Ammon's horn (tissue), 1 donor: ENCODE measurements at regions not wholly inside any gene's neighbourhood (a gene's known extent, or its start where the extent isn't known, plus 50 kb on each side); places are given as distances from the start of the nearest gene placed in this dataset.
"Not testable (repeated sequence)": the region's sequence is repeated elsewhere in the genome, so short reads cannot be mapped to it uniquely, and the experiment has no call there.

Source experiments
- DNase-seq: peaks from one replicate; pipeline ENCODE4 v3.0.0-alpha.2; 2016; ENCODE audit warnings: low spot score

DNA sequence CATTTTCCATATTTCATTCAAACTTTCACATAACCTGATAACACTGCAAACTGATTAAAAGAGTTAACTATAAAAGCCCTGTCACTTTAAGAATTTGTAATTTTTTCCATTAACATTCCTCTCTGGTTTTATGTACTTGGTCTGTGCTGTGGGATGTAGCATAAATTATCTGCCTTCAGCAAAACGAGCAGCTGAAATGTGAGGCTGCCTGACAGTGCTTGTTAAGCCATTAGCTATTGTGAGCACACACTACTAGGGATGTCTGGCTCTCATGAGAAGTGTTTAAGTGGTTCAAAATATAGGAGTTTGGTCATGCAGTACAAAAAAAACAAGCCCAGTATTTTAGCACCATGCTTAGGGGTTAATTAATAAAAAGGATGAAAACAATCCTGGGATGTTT lies 63.0 kb downstream of the HOXA1 start:
- DNase-seq = peak; percentile 23

DNA sequence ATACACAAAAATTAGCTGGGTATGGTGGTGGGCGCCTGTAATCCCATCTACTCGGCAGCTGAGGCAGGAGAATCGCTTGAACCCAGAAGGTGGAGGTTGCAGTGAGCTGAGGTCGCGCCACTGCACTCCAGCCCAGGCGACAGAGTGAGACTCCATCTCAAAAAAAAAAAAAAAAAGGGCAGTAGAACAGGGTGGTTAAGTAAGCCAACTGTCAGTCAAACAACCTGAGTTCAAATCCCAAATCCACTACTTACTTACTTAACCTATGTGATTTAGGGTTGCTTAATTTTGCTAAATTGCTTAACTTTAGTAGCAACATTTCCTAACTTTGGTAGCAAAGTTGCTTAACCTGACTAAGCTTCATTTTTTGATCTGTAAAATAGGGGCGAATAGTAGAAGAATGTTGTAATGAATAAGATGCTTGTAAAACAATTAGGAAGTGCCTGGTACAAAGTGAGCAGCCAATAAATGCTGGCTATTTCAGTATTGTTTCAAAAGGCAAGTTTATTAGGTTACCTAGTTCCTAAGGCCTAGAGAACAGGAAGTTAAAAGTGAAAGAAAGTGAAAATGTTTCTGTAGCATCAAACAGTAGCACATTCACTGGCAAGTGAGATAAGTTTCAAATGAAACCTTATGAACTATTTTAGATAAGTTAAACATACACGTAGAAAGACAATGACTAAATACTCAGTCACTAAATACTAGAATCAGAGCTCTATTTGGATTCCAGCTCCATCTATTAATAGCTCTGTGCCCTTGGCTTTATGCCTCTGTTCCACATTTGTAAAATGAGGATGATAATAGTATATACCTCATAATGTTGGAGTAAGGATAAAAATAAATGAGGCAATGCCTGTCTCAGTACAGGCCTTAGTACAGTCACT lies 64.3 kb downstream of the HOXA1 start:
- DNase-seq = no peak

DNA sequence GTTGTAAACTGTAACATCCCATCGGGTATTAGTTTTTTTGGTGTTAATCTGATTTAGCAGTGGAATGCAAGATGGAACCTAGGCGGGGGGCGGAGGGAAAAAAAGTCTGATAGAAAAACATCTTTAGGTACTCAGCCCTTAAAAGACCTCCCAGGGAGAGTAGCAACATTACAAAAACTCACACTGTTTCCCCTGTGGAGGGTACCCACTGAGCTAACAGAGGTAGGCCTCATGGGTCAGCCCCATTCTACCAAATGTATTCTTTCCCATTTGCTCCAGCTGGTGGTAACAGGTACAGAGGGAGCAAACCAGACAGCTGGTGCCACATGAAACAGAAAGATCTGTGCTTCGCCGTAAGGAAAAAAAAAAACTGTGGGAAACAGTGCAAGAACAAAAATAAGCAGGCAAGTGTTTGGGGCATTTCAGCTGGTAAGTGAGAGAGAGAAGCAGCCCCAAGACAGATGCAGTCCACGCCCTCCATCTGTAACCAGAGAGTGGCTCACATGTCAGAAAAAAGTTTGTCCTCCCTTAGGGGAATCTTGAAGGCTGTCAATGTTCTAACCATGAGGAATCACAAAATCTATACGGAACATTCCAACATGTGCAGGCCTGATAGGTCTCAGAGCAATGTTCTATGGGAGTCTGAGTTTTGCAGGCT lies 65.3 kb downstream of the HOXA1 start:
- no peak for DNase-seq

DNA sequence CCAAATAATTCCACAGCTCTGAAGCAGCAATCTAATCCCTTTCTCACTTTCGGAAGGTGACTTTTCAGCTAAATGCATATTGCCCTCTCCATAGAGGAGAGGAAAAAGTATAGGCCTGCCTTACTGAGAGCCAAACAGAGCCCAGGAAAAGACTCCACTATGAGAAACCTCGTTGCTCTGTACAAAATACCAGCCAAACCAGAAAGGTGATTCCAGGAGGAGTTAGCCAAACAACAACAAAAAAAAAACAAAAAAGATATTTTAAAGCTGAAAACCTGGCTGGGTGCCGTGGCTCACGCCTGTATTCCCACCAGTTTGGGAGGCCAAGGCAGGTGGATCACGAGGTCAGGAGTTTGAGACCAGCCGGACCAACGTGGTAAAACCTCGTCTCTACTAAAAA lies 70.5 kb downstream of the HOXA1 start:
- DNase-seq = no peak

DNA sequence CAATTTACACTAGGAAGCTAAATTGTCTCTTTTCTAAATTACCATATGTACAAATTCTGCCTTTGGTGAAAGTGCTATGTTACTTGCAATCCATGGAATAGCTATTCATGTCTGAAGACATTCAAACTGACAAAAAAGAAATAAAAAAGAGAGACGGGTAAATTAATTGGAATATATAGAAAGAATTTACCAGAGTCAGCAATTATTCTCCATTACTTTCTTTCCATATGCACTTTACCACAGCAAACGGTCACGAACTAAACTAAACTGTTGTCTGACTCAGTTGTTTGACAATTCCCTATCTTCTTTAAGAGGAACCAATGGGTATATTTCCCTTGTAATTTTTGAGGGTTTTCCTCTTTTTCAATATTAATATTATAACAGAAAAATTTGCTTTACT lies 85.7 kb downstream of the HOXA1 start:
- no peak for DNase-seq

GRCh38 chr7:27000496-27000895 lies 95.3 kb downstream of the HOXA1 start:
- no peak for DNase-seq

GRCh38 chr7:26998284-26998683 lies 97.5 kb downstream of the HOXA1 start:
- DNase-seq = not testable (repeated sequence)

- DNase-seq = no peak
Observed at GRCh38 chr7:26995666-26996065, 100.1 kb downstream of the HOXA1 start.

DNA sequence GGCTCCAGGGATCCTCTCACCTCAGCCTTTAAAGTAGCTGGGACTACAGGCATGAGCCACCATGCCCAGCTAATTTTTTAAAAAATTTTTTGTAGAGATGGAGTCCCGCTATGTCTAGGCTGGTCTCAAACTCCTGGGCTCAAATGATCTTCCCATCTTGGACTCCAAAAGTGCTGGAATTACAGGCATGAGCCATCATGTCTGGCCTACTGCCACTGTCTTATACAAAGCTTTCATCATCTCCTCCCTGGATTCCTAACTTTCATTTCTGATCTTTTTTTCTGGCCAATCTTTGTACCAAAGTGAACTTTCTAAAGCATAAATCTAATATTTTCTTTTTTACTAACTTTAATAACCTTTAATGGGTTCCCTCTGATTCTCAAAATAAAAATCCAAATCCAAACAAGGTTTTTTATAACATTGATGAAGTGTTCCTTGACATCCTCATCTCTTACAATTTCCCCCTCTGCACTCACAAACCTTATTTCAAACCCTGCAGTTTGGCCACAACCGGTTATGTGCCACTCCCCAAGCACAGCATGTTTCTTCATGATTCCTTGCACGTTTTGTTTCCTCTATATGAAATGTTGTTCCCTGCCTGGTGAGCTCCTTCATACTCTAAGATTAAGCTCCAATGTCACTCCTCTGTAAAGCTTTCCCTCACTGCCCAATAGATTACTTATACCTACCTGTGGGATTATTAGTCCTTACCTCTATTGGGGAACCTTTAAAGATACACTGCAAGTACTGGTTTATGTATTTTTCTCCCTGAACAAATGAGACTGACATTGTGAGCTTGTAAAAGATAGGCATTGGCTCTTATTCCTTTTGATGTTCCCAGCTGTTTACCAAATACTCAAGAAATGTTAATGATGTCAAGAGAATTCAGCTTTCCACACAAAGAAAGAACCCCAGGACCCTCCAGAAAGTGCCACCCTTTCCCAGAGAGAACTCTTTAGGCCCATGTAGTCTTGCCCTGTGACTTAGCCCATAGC lies 101.7 kb downstream of the HOXA1 start:
- no peak for DNase-seq

DNA sequence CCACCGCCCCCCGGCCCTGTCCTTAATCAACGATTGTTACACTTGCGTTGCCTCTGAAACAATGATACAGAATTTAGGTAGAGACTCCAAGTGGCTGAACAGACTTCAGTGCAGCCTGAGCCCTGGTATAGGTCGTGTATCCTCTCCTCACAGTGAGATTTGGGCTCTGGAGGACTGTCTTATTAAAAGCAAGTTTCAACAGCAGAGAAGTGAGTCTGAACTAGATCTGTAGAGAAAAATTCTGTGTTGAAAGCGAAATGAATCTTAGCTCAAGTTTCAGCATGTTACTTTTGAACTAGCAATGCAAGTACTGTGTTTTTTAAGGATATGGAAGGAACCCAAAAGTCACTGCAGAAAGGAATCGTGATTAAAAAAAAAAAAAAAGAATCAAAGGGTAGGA lies 103.1 kb downstream of the HOXA1 start:
- no peak for DNase-seq

DNA sequence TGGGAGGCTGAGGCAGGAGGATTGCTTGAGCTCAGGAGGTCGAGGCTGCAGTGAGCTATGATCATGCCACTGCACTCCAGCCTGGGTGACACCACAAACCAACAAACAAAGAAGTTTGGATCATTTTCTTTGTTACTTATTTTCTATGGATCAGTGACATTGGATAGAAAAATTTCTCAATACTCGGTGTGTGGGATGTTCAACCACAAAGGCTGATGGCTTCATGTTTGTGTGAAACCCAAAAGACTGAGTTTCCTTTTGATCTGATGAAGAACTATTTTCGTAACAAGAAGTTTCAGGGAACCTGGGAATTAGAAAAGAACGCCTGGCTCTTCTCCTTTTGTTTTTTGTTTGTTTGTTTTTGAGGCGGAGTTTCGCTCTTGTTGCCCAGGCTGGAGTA lies 104.0 kb downstream of the HOXA1 start:
- DNase-seq = no peak

- no peak for DNase-seq
Observed at GRCh38 chr7:26989897-26990670, 105.7 kb downstream of the HOXA1 start.

GRCh38 chr7:26988836-26989374 lies 106.9 kb downstream of the HOXA1 start:
- DNase-seq = no peak

DNA sequence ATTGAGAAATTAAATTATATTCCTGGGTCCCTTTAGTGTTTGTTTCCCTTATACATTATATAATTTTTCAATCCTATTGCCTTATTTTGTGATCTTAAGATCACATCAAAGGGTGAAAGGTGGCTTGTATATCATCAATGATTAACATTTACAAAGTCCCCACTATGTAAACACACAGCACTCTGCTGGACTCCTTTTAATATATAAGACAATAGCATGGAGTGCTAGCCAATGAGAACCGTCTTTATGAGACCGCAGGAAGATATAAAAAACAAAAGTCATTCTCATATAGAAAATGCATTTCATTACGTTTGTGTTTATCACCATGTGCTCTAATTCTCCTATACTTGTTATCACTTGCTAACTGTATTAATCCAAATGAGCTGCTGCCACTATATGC lies 108.5 kb downstream of the HOXA1 start:
- DNase-seq = no peak

DNA sequence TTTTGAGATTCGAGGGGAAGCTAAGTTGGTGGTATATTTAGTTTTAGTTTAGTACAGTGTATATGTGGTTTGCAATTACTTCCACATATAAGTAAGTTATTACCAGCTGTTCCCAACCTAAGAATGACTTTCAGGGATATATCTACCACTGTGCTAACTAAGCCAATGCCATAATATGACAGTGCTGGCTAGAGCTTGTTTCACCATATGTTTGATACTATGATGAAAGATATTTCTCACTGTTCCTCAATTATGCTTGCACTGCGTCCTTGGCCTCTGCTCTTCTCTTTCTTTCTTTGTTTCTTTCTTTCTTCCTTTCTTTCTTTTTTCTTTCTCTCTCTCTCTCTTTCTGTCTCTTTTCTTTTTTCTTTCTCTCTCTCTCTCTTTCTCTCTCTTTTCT lies 113.8 kb upstream of the SKAP2 start:
- DNase-seq = peak; percentile 3

DNA sequence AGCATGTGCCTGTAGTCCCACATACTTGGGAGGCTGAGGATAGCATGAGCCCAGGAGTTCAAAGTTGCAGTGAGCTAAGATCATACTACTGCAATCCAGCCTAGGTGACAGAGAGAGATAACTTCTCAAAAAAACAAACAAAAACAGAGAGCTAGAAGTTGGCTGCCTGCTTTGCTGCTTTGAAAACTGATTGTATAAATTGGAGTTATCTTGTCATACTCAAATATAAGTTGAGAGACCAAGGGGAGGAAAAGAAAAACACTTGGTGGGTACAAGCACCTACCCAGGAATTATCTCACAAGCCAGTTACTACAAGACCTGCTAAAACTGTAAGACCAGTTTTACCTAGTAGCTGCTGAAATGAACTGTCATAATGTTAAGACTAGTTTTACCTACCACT lies 112.5 kb upstream of the SKAP2 start:
- no peak for DNase-seq

DNA sequence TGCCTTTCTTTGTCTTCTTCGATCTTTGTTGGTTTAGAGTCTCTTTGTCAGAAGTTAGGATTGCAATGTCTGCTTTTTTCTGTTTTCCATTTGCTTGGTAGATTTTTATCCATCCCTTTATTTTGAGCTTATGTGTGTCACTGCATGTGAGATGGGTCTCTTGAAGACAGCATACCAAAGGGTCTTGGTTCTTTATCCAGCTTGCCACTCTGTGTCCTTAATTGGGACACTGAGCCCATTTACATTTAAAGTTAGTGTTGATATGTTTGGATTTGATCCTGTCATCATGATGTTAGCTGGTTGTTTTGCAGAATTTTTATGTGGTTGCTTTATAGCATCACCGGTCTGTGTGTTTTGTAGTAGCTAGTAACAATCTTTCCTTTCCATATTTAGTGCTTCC lies 107.5 kb upstream of the SKAP2 start:
- DNase-seq = not testable (repeated sequence)

- DNase-seq = no peak
Observed at GRCh38 chr7:26965724-26966123, 101.3 kb upstream of the SKAP2 start.

GRCh38 chr7:26964156-26964808 lies 99.9 kb upstream of the SKAP2 start:
- no peak for DNase-seq

DNA sequence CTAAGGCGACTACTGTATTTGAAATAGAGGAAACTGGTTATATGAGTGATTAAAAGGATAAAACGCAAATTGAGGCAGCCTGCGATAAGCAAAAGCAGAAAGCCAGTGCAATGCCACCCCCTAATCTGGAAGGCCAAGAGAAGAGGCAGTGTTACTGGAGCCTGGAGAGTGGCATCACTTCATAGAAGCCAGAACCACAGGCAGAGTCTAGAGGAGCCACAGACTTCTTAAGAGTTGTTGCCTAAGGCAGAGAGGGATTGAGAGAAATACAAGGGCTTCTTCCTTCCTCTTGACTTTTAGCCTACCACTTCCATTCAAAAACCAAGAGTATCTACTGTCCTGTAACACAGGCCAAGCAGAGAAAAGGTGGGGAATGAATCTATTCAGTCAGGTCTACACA lies 94.9 kb upstream of the SKAP2 start:
- DNase-seq = no peak

DNA sequence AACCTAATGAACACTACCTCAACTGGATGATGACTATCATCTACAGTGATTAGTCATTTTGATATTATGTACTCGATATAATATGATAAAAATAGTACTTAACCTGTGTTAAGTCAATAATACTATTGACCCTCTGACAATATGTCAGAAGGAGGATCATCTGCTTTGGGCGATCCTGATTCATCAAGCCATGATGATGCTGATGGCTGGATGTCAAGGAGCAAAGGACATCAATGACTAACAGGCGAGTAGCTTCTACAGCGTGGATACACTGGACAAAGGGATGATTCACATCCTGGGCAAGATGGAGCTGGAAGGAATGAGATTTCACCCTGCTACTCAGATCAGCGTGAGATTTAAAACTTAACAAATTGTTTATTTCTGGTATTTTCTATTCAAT lies 94.4 kb upstream of the SKAP2 start:
- no peak for DNase-seq
